Spleen (tissue), 11 donors: ENCODE measurements at regions not wholly inside any gene's neighbourhood (a gene's known extent, or its start where the extent isn't known, plus 50 kb on each side); places are given as distances from the start of the nearest gene placed in this dataset.

Source experiments
- DNase-seq: peaks from one replicate; pipeline ENCODE4 v3.0.0-alpha.2; 2020
- H3K27ac ChIP-seq, 8 donors: fragments of 200-600 bp; sonication (generic) in 7 of 8; 1 replicate in 4 of 8; 2 replicates in 4 of 8; pipeline versions ENCODE4 v1.5.0 to v1.8.0; 2016 to 2021; ENCODE audit warnings: inconsistent platforms in 4 of 8, mild to moderate bottlenecking in 4 of 8, moderate library complexity in 1 of 8
- H3K27me3 ChIP-seq, 7 donors: fragments of 200-600 bp; sonication (generic) in 6 of 7; replicated peaks in 1 of 7; 1 replicate in 4 of 7; 2 replicates in 3 of 7; pipeline versions ENCODE4 v1.5.0 to v1.8.0; 2016 to 2021; ENCODE audit warnings: inconsistent platforms in 3 of 7, mild to moderate bottlenecking in 1 of 7
- H3K36me3 ChIP-seq, 6 donors: fragments of 200-600 bp; sonication (generic) in 5 of 6; 1 replicate in 4 of 6; 2 replicates in 2 of 6; pipeline versions ENCODE4 v1.5.0 to v1.8.0; 2016 to 2021; ENCODE audit warnings: inconsistent platforms in 2 of 6
- H3K4me1 ChIP-seq, 6 donors: fragments of 200-600 bp; sonication (generic) in 5 of 6; 1 replicate in 3 of 6; 2 replicates in 3 of 6; pipeline versions ENCODE4 v1.5.0 to v1.8.0; 2016 to 2021; ENCODE audit warnings: inconsistent platforms in 3 of 6
- H3K4me3 ChIP-seq, 8 donors: fragments of 200-600 bp; sonication (generic) in 7 of 8; 1 replicate in 4 of 8; 2 replicates in 4 of 8; pipeline versions ENCODE4 v1.5.0 to v1.8.0; 2016 to 2021; ENCODE audit warnings: inconsistent platforms in 4 of 8, mild to moderate bottlenecking in 4 of 8, moderate library complexity in 2 of 8
- H3K9me3 ChIP-seq, 8 donors: fragments of 200-600 bp; sonication (generic) in 7 of 8; 1 replicate in 4 of 8; 2 replicates in 4 of 8; pipeline versions ENCODE4 v1.5.0 to v1.8.0; 2016 to 2021; ENCODE audit warnings: inconsistent platforms in 4 of 8
- CTCF ChIP-seq, 11 experiments: fragments of 200-600 bp in 7 of 11; fragments of 450-650 bp in 4 of 11; sonication (generic) in 4 of 11; IDR thresholded peaks in 8 of 11; conservative IDR thresholded peaks in 3 of 11; 1 replicate in 7 of 11; 2 replicates in 4 of 11; pipeline versions ENCODE4 v1.4.0 to v1.8.0; 2016 to 2021; ENCODE audit warnings: antibody characterized with exemption in 11 of 11, inconsistent platforms in 4 of 11, mild to moderate bottlenecking in 1 of 11
- POLR2A ChIP-seq, 3 donors: fragments of 450-650 bp; IDR thresholded peaks; one replicate each; pipeline ENCODE4 v1.5.1; 2017; ENCODE audit warnings: antibody characterized with exemption in 3 of 3, mild to moderate bottlenecking in 1 of 3
- POLR2AphosphoS5 ChIP-seq, 3 donors: sonication (generic); formaldehyde crosslinking; IDR thresholded peaks; one replicate each; pipeline ENCODE4 v1.5.1; 2017; ENCODE audit warnings: antibody characterized with exemption in 3 of 3
- WGBS, 5 donors: extraction: QIAGEN DNeasy Blood & Tissue Kit in 3 of 5; methylation state at CpG; one replicate each; pipeline versions ENCODE4 v1.1.5 to v1.1.7; 2013 to 2018; 5-methylcytosine and 5-hydroxymethylcytosine counted together
- intact Hi-C: fragments of 100-400 bp; cut with DNase I; formaldehyde crosslinking; loops from one replicate; pipeline ENCODE4 v1.15.0; 2023; ENCODE audit warnings: low total_unique reads
- donor health status: healthy with polysubstance abuse.
- donor health status: DM: no; HTN: no; CAD: no; lungs with moderate emphysema.
- donor health status: DM: no; HTN: no; CAD: no.
- donor health status: Bipolar disorder and iron deficiency.
- donor health status: healthy.
- donor health status: DM: no; HTN: no; CAD: no.
- donor health status: DM: yes; HTN: yes; CAD: no.

GRCh38 chr18:24628326-24628725, 167.9 kb downstream of the HRH4 start:
- intact Hi-C loops: no loop called here
- no peak for DNase-seq
- 28 to 78% (median 47%) methylated on average over 1 of the region's 1 CpG for WGBS, 5 donors
- TF ChIP-seq POLR2A (IDR thresholded peaks at IDR 0.05): no peak
- no peak for TF ChIP-seq CTCF (IDR thresholded peaks at IDR 0.05 in 8 of 11, conservative IDR thresholded peaks at IDR 0.05 in 3 of 11)
- TF ChIP-seq POLR2AphosphoS5 (IDR thresholded peaks at IDR 0.05): no peak
- Histone ChIP-seq H3K9me3 (no peaks in the 10 kb centered on the region), H3K4me3 (no peak overlapping the region), H3K36me3 (no peaks in the 10 kb centered on the region), H3K27me3 (peaks cover 0 to 11% (median 0%) of the 10 kb centered on the region in 7 donors), H3K4me1 (peaks cover 0 to 10% (median 2%) of the 10 kb centered on the region in 6 donors), H3K27ac (no peak overlapping the region)

- WGBS, 5 donors: 60 to 91% (median 73%) methylated on average over 3 of the region's 3 CpGs
- intact Hi-C loops: no loop called here
- Histone ChIP-seq H3K4me1 (peaks cover 0 to 10% (median 2%) of the 10 kb centered on the region in 6 donors), H3K9me3 (no peaks in the 10 kb centered on the region), H3K27ac (no peak overlapping the region), H3K27me3 (peaks cover 0 to 11% (median 0%) of the 10 kb centered on the region in 7 donors), H3K36me3 (no peaks in the 10 kb centered on the region), H3K4me3 (no peak overlapping the region)
- TF ChIP-seq CTCF (IDR thresholded peaks at IDR 0.05 in 8 of 11, conservative IDR thresholded peaks at IDR 0.05 in 3 of 11) (no peak), POLR2A (IDR thresholded peaks at IDR 0.05) (no peak), POLR2AphosphoS5 (IDR thresholded peaks at IDR 0.05) (no peak)
- DNase-seq: no peak
These were observed 169.5 kb downstream of the HRH4 start for GRCh38 chr18:24629921-24630320.

- DNase-seq: no peak
- TF ChIP-seq POLR2A (IDR thresholded peaks at IDR 0.05) (no peak), CTCF (IDR thresholded peaks at IDR 0.05 in 8 of 11, conservative IDR thresholded peaks at IDR 0.05 in 3 of 11) (no peak), POLR2AphosphoS5 (IDR thresholded peaks at IDR 0.05) (no peak)
- 73 to 87% (median 80%) methylated on average over 10 of the region's 10 CpGs for WGBS, 5 donors
- no peaks in the 10 kb centered on the region for H3K36me3 ChIP-seq
- no peak overlapping the region for H3K27ac ChIP-seq
- no peak overlapping the region for H3K4me3 ChIP-seq
- peaks cover 0 to 11% (median 0%) of the 10 kb centered on the region in 7 donors for H3K27me3 ChIP-seq
- intact Hi-C loops: no loop called here
- no peaks in the 10 kb centered on the region for H3K9me3 ChIP-seq
- H3K4me1 ChIP-seq: peaks cover 0 to 10% (median 2%) of the 10 kb centered on the region in 6 donors
These were observed 170.0 kb downstream of the HRH4 start for GRCh38 chr18:24630346-24630880.

- WGBS, 5 donors: 31 to 45% (median 39%) methylated on average over 21 of the region's 21 CpGs
- Histone ChIP-seq H3K36me3 (no peaks in the 10 kb centered on the region), H3K9me3 (no peaks in the 10 kb centered on the region), H3K27ac (no peak overlapping the region), H3K27me3 (peaks cover 0 to 11% (median 0%) of the 10 kb centered on the region in 7 donors), H3K4me1 (peaks cover 0 to 10% (median 2%) of the 10 kb centered on the region in 6 donors), H3K4me3 (no peak overlapping the region)
- no peak for DNase-seq
- intact Hi-C loops: no loop called here
- no peak for TF ChIP-seq POLR2AphosphoS5 (IDR thresholded peaks at IDR 0.05)
- no peak for TF ChIP-seq CTCF (IDR thresholded peaks at IDR 0.05 in 8 of 11, conservative IDR thresholded peaks at IDR 0.05 in 3 of 11)
- TF ChIP-seq POLR2A (IDR thresholded peaks at IDR 0.05): no peak
These were observed 171.0 kb downstream of the HRH4 start for GRCh38 chr18:24631243-24632025.
